SK-N-SH treated with all-trans-retinoic acid at 6 μM for 48 hours (cell line): ENCODE measurements at regions not wholly inside any gene's neighbourhood (a gene's known extent, or its start where the extent isn't known, plus 50 kb on each side); places are given as distances from the start of the nearest gene placed in this dataset.

ENCODE experiments used
- ATAC-seq: fragments of 200-7000 bp; cut with Tn5 transposase; 3 replicates; pipeline ENCODE4 v1.9.1; 2020; ENCODE audit warnings: mild to moderate bottlenecking, moderate library complexity
- ARNTL ChIP-seq: fragments of 450-650 bp; formaldehyde crosslinking; IDR thresholded peaks from 2 replicates; pipeline ENCODE4 v1.5.0; 2020; ENCODE audit warnings: low read depth, mild to moderate bottlenecking, moderate library complexity, borderline replicate concordance
- BACH2 ChIP-seq: fragments of 250-450 bp; sonication (Bioruptor Pico); IDR thresholded peaks from 2 replicates; pipeline ENCODE4 v1.9.0; 2021; ENCODE audit warnings: mild to moderate bottlenecking, borderline replicate concordance
- CSDC2 ChIP-seq: fragments of 250-450 bp; sonication (Bioruptor Pico); IDR thresholded peaks from 2 replicates; pipeline ENCODE4 v1.5.0; 2020; ENCODE audit warnings: mild to moderate bottlenecking, moderate library complexity
- ESRRG ChIP-seq: fragments of 250-450 bp; sonication (Bioruptor Pico); IDR thresholded peaks from 2 replicates; pipeline ENCODE4 v1.6.1; 2021; ENCODE audit warnings: mild to moderate bottlenecking
- GLIS3 ChIP-seq: fragments of 250-450 bp; sonication (Bioruptor Pico); IDR thresholded peaks from 2 replicates; pipeline ENCODE4 v1.5.0; 2020; ENCODE audit warnings: mild to moderate bottlenecking, moderate library complexity
- ISL1 ChIP-seq: fragments of 250-450 bp; sonication (Bioruptor Pico); IDR thresholded peaks from 2 replicates; pipeline ENCODE4 v2.1.2; 2022; ENCODE audit warnings: mild to moderate bottlenecking, moderate library complexity
- OSR1 ChIP-seq: fragments of 250-450 bp; sonication (Bioruptor Pico); IDR thresholded peaks from 2 replicates; pipeline ENCODE4 v1.8.0; 2022; ENCODE audit warnings: moderate library complexity, mild to moderate bottlenecking, inconsistent platforms
- PPARA ChIP-seq: fragments of 250-450 bp; sonication (Bioruptor Pico); IDR thresholded peaks from 2 replicates; pipeline ENCODE4 v1.5.0; 2020; ENCODE audit warnings: mild to moderate bottlenecking, borderline replicate concordance
- RARB ChIP-seq: fragments of 250-450 bp; sonication (Bioruptor Pico); IDR thresholded peaks from 2 replicates; pipeline ENCODE4 v1.8.0; 2021; ENCODE audit warnings: mild to moderate bottlenecking, moderate library complexity
- SNAI2 ChIP-seq: fragments of 250-450 bp; sonication (Bioruptor Pico); IDR thresholded peaks from 2 replicates; pipeline ENCODE4 v1.5.0; 2020; ENCODE audit warnings: mild to moderate bottlenecking, moderate library complexity
- TCF4 ChIP-seq: fragments of 250-450 bp; sonication (Bioruptor Pico); IDR thresholded peaks from 2 replicates; pipeline ENCODE4 v1.8.0; 2021; ENCODE audit warnings: mild to moderate bottlenecking, moderate library complexity, borderline replicate concordance
- TOX ChIP-seq: fragments of 250-450 bp; sonication (Bioruptor Pico); IDR thresholded peaks from 2 replicates; pipeline ENCODE4 v1.8.0; 2021; ENCODE audit warnings: mild to moderate bottlenecking, moderate library complexity, borderline replicate concordance
- ZC3H10 ChIP-seq: fragments of 250-450 bp; sonication (Bioruptor Pico); IDR thresholded peaks from 2 replicates; pipeline ENCODE4 v1.5.1; 2021; ENCODE audit warnings: mild to moderate bottlenecking, moderate library complexity
- ZFP3 ChIP-seq: fragments of 250-450 bp; sonication (Bioruptor Pico); IDR thresholded peaks from 2 replicates; pipeline ENCODE4 v1.5.0; 2020; ENCODE audit warnings: mild to moderate bottlenecking, moderate library complexity
- ZFP30 ChIP-seq: fragments of 450-650 bp; formaldehyde crosslinking; IDR thresholded peaks from 2 replicates; pipeline ENCODE4 v1.5.0; 2022; ENCODE audit warnings: mild to moderate bottlenecking, moderate library complexity
- ZNF565 ChIP-seq: fragments of 450-650 bp; formaldehyde crosslinking; conservative IDR thresholded peaks from 2 replicates; pipeline ENCODE4 v1.5.0; 2020; ENCODE audit warnings: low read depth, mild to moderate bottlenecking, moderate library complexity
- ZNF70 ChIP-seq: fragments of 450-650 bp; formaldehyde crosslinking; IDR thresholded peaks from 2 replicates; pipeline ENCODE4 v1.5.0; 2020; ENCODE audit warnings: mild to moderate bottlenecking, moderate library complexity
- ZNF8 ChIP-seq: fragments of 450-650 bp; formaldehyde crosslinking; IDR thresholded peaks from 2 replicates; pipeline ENCODE4 v1.5.0; 2020; ENCODE audit warnings: mild to moderate bottlenecking, moderate library complexity
- TF ChIP-seq, protein P1 (sequence below): fragments of 250-450 bp; sonication (Bioruptor Pico); IDR thresholded peaks from 2 replicates; pipeline ENCODE4 v1.5.1; 2020; ENCODE audit warnings: low read depth, mild to moderate bottlenecking, moderate library complexity
- TF ChIP-seq, protein P2 (sequence below): fragments of 250-450 bp; sonication (Bioruptor Pico); IDR thresholded peaks from 2 replicates; pipeline ENCODE4 v1.5.0; 2020; ENCODE audit warnings: mild to moderate bottlenecking, moderate library complexity
- TF ChIP-seq, protein P3 (sequence below): fragments of 250-450 bp; sonication (Bioruptor Pico); IDR thresholded peaks from 2 replicates; pipeline ENCODE4 v1.8.0; 2020; ENCODE audit warnings: mild to moderate bottlenecking, moderate library complexity, borderline replicate concordance
- TF ChIP-seq, protein P4 (sequence below): fragments of 250-450 bp; sonication (Bioruptor Pico); IDR thresholded peaks from 2 replicates; pipeline ENCODE4 v1.5.1; 2021; ENCODE audit warnings: mild to moderate bottlenecking, moderate library complexity
- TF ChIP-seq, protein P5 (sequence below): fragments of 250-450 bp; sonication (Bioruptor Pico); IDR thresholded peaks from 2 replicates; pipeline ENCODE4 v1.8.0; 2021; ENCODE audit warnings: low read depth, mild to moderate bottlenecking, moderate library complexity, borderline replicate concordance

GRCh38 chr13:37313372-37313771 is 207.9 kb upstream of the CSNK1A1L start (continued):
- TF ChIP-seq, protein P1, sequence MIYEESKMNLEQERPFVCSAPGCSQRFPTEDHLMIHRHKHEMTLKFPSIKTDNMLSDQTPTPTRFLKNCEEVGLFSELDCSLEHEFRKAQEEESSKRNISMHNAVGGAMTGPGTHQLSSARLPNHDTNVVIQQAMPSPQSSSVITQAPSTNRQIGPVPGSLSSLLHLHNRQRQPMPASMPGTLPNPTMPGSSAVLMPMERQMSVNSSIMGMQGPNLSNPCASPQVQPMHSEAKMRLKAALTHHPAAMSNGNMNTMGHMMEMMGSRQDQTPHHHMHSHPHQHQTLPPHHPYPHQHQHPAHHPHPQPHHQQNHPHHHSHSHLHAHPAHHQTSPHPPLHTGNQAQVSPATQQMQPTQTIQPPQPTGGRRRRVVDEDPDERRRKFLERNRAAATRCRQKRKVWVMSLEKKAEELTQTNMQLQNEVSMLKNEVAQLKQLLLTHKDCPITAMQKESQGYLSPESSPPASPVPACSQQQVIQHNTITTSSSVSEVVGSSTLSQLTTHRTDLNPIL (CRISPR knock-in tag) = no peak
- TF ChIP-seq, protein P2, sequence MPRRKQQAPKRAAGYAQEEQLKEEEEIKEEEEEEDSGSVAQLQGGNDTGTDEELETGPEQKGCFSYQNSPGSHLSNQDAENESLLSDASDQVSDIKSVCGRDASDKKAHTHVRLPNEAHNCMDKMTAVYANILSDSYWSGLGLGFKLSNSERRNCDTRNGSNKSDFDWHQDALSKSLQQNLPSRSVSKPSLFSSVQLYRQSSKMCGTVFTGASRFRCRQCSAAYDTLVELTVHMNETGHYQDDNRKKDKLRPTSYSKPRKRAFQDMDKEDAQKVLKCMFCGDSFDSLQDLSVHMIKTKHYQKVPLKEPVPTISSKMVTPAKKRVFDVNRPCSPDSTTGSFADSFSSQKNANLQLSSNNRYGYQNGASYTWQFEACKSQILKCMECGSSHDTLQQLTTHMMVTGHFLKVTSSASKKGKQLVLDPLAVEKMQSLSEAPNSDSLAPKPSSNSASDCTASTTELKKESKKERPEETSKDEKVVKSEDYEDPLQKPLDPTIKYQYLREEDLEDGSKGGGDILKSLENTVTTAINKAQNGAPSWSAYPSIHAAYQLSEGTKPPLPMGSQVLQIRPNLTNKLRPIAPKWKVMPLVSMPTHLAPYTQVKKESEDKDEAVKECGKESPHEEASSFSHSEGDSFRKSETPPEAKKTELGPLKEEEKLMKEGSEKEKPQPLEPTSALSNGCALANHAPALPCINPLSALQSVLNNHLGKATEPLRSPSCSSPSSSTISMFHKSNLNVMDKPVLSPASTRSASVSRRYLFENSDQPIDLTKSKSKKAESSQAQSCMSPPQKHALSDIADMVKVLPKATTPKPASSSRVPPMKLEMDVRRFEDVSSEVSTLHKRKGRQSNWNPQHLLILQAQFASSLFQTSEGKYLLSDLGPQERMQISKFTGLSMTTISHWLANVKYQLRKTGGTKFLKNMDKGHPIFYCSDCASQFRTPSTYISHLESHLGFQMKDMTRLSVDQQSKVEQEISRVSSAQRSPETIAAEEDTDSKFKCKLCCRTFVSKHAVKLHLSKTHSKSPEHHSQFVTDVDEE (CRISPR knock-in tag) = no peak
- TF ChIP-seq ZFP30 (CRISPR knock-in tag) (no peak), OSR1 (no peak)

DNA sequence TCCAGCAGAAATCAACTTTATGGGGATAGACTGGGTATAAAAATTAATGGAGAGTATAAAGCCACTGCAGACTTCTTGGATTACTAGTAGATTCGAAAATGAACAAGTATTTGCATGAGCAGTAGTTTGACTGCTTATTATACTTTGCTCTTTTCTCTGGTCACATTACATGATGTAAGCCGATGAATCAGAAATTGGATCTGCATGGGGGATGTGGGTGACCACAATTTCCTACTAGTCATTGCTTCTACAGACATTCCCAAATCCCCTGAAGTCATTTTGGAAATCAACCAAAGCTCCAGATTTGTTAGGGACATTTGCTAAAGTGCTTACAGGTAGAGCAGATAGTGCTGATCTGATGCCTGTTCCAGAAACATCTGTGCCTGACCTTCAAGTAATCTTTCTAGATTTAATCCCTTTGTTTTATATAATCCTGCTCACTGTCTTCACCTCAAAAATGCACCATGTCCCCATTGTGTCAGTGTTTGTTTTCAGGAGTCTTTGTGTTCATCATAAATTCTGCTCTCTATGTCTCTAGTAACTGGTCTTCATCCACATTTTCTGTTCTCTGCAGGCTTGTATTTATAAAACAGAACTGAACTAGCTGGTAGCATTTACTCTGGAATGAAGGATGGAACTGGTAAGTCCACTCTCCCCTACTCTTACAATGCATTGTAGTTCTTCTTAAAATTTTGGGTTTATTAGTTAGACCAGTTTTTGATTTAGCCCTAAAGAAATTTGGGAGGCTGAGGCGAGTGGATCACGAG is 201.5 kb upstream of the CSNK1A1L start:
- ATAC-seq = peak; percentile 94
- TF ChIP-seq ISL1 (CRISPR knock-in tag) (no peak), ZNF70 (CRISPR knock-in tag) (no peak), SNAI2 (no peak), ZFP30 (CRISPR knock-in tag) (no peak), TOX (CRISPR knock-in tag) (no peak), ZNF8 (CRISPR knock-in tag) (no peak), PPARA (CRISPR knock-in tag) (no peak), BACH2 (CRISPR knock-in tag) (no peak), RARB (no peak), ZC3H10 (CRISPR knock-in tag) (no peak), OSR1 (no peak), ZNF565 (CRISPR knock-in tag) (no peak), ZFP3 (CRISPR knock-in tag) (no peak)
- TF ChIP-seq, protein P3, sequence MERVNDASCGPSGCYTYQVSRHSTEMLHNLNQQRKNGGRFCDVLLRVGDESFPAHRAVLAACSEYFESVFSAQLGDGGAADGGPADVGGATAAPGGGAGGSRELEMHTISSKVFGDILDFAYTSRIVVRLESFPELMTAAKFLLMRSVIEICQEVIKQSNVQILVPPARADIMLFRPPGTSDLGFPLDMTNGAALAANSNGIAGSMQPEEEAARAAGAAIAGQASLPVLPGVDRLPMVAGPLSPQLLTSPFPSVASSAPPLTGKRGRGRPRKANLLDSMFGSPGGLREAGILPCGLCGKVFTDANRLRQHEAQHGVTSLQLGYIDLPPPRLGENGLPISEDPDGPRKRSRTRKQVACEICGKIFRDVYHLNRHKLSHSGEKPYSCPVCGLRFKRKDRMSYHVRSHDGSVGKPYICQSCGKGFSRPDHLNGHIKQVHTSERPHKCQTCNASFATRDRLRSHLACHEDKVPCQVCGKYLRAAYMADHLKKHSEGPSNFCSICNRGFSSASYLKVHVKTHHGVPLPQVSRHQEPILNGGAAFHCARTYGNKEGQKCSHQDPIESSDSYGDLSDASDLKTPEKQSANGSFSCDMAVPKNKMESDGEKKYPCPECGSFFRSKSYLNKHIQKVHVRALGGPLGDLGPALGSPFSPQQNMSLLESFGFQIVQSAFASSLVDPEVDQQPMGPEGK = no peak
- TF ChIP-seq, protein P1 (CRISPR knock-in tag) = no peak
- TF ChIP-seq, protein P4, sequence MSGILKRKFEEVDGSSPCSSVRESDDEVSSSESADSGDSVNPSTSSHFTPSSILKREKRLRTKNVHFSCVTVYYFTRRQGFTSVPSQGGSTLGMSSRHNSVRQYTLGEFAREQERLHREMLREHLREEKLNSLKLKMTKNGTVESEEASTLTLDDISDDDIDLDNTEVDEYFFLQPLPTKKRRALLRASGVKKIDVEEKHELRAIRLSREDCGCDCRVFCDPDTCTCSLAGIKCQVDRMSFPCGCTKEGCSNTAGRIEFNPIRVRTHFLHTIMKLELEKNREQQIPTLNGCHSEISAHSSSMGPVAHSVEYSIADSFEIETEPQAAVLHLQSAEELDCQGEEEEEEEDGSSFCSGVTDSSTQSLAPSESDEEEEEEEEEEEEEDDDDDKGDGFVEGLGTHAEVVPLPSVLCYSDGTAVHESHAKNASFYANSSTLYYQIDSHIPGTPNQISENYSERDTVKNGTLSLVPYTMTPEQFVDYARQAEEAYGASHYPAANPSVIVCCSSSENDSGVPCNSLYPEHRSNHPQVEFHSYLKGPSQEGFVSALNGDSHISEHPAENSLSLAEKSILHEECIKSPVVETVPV (CRISPR knock-in tag) = no peak
- TF ChIP-seq, protein P5, sequence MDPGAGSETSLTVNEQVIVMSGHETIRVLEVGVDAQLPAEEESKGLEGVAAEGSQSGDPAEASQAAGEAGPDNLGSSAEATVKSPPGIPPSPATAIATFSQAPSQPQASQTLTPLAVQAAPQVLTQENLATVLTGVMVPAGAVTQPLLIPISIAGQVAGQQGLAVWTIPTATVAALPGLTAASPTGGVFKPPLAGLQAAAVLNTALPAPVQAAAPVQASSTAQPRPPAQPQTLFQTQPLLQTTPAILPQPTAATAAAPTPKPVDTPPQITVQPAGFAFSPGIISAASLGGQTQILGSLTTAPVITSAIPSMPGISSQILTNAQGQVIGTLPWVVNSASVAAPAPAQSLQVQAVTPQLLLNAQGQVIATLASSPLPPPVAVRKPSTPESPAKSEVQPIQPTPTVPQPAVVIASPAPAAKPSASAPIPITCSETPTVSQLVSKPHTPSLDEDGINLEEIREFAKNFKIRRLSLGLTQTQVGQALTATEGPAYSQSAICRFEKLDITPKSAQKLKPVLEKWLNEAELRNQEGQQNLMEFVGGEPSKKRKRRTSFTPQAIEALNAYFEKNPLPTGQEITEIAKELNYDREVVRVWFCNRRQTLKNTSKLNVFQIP = no peak

DNA sequence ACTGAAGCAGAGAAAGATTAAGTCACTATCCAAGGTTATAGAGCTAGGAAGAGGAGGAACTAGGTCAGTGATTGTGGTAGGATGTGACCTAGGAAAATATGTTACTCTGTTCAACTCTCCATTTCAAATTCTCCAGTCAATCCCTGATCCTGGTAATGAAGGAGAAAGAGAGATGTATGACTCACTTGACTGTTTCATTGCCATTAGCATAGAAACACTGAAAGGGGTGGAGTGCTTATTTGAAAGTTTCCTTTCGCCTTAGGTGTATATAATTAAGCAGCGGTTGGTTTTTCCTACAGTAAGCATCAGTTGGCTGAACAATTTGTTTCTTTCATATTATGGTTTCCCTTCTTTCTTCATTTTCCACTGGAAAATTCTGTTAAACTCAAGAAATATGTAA is 198.1 kb upstream of the CSNK1A1L start:
- ATAC-seq = no peak
- TF ChIP-seq ESRRG (CRISPR knock-in tag) (no peak), SNAI2 (no peak), RARB (no peak), ARNTL (CRISPR knock-in tag) (no peak), TCF4 (CRISPR knock-in tag) (no peak), PPARA (CRISPR knock-in tag) (no peak), ZFP3 (CRISPR knock-in tag) (no peak), ZNF565 (CRISPR knock-in tag) (no peak), ZFP30 (CRISPR knock-in tag) (no peak), GLIS3 (CRISPR knock-in tag) (no peak), TOX (CRISPR knock-in tag) (no peak), BACH2 (CRISPR knock-in tag) (no peak), CSDC2 (CRISPR knock-in tag) (no peak), OSR1 (no peak), ISL1 (CRISPR knock-in tag) (no peak), ZNF8 (CRISPR knock-in tag) (no peak)
- TF ChIP-seq, protein P4 (CRISPR knock-in tag) = no peak
- TF ChIP-seq, protein P3 = no peak
